SK-N-MC (cell line): ENCODE measurements at regions not wholly inside any gene's neighbourhood (a gene's known extent, or its start where the extent isn't known, plus 50 kb on each side); places are given as distances from the start of the nearest gene placed in this dataset.

ENCODE experiments used
- EZH2 ChIP-seq: fragments of 200-600 bp; sonication (generic); IDR thresholded peaks from one replicate; pipeline ENCODE4 v1.6.1; 2017; ENCODE audit warnings: antibody characterized with exemption
- POLR2AphosphoS5 ChIP-seq: IDR thresholded peaks from 2 replicates; pipeline ENCODE4 v1.6.1; 2012; ENCODE audit warnings: mild to moderate bottlenecking, low read depth, low read length, borderline replicate concordance

- no peak for TF ChIP-seq POLR2AphosphoS5
- no peak for TF ChIP-seq EZH2
These were observed 152.6 kb upstream of the EGFLAM start for GRCh38 chr5:38105801-38106200.
